Pons (tissue), 1 donor: ENCODE measurements at regions not wholly inside any gene's neighbourhood (a gene's known extent, or its start where the extent isn't known, plus 50 kb on each side); places are given as distances from the start of the nearest gene placed in this dataset.
"Not testable (repeated sequence)": the region's sequence is repeated elsewhere in the genome, so short reads cannot be mapped to it uniquely, and the experiment has no call there.

Experiments
- DNase-seq: peaks from one replicate; pipeline ENCODE4 v3.0.0-alpha.2; 2016; ENCODE audit warnings: low spot score

GRCh38 chr6:6412700-6413099 is 92.2 kb upstream of the F13A1 start:
- DNase-seq = no peak

GRCh38 chr6:6414931-6415330 is 94.5 kb upstream of the F13A1 start:
- no peak for DNase-seq

GRCh38 chr6:6417475-6417874 is 97.0 kb upstream of the F13A1 start:
- DNase-seq = no peak

- no peak for DNase-seq
These were observed 98.0 kb upstream of the F13A1 start for GRCh38 chr6:6418421-6418820.

GRCh38 chr6:6420107-6420506 is 99.6 kb upstream of the F13A1 start:
- DNase-seq = no peak

- DNase-seq = no peak
These were observed 113.7 kb upstream of the F13A1 start for GRCh38 chr6:6434151-6434550.

- no peak for DNase-seq
These were observed 114.3 kb upstream of the F13A1 start for GRCh38 chr6:6434723-6435122.

- DNase-seq = no peak
These were observed 115.9 kb upstream of the F13A1 start for GRCh38 chr6:6436366-6436765.

GRCh38 chr6:6436946-6437345 is 116.5 kb upstream of the F13A1 start:
- no peak for DNase-seq

- DNase-seq = peak; percentile 36
These were observed 117.8 kb upstream of the F13A1 start for GRCh38 chr6:6438286-6438685.

- DNase-seq = no peak
These were observed 119.3 kb upstream of the F13A1 start for GRCh38 chr6:6439778-6440177.

GRCh38 chr6:6452002-6452401 is 131.5 kb upstream of the F13A1 start:
- DNase-seq = no peak

- no peak for DNase-seq
These were observed 132.7 kb upstream of the F13A1 start for GRCh38 chr6:6453186-6453585.

- no peak for DNase-seq
These were observed 133.2 kb upstream of the LY86 start for GRCh38 chr6:6455272-6455671.

GRCh38 chr6:6458172-6458571 is 130.3 kb upstream of the LY86 start:
- no peak for DNase-seq

GRCh38 chr6:6459963-6460362 is 128.6 kb upstream of the LY86 start:
- DNase-seq = not testable (repeated sequence)

GRCh38 chr6:6460416-6460815 is 128.1 kb upstream of the LY86 start:
- no peak for DNase-seq

- DNase-seq = no peak
These were observed 127.4 kb upstream of the LY86 start for GRCh38 chr6:6461138-6461537.

GRCh38 chr6:6466967-6467761 is 121.4 kb upstream of the LY86 start:
- no peak for DNase-seq

- DNase-seq = no peak
These were observed 119.4 kb upstream of the LY86 start for GRCh38 chr6:6469074-6469473.

- no peak for DNase-seq
These were observed 118.4 kb upstream of the LY86 start for GRCh38 chr6:6470123-6470522.

GRCh38 chr6:6471276-6471675 is 117.2 kb upstream of the LY86 start:
- DNase-seq = no peak

GRCh38 chr6:6474170-6474920 is 114.2 kb upstream of the LY86 start:
- DNase-seq = no peak

- no peak for DNase-seq
These were observed 108.7 kb upstream of the LY86 start for GRCh38 chr6:6479785-6480184.
